ENCODE measurements at regions not wholly inside any gene's neighbourhood (a gene's known extent, or its start where the extent isn't known, plus 50 kb on each side); places are given as distances from the start of the nearest gene placed in this dataset.
"Not testable (repeated sequence)": the region's sequence is repeated elsewhere in the genome, so short reads cannot be mapped to it uniquely, and the experiment has no call there.

- Mint-ChIP-seq H3K9me3 (ENCODE audit: unreplicated experiment) (peaks cover 48% of the 10 kb centered on the region), H3K36me3 (ENCODE audit: unreplicated experiment) (peaks cover 24% of the 10 kb centered on the region), H3K27ac (ENCODE audit: unreplicated experiment) (no peak overlapping the region), H3K4me1 (ENCODE audit: unreplicated experiment) (peaks cover 24% of the 10 kb centered on the region), H3K27me3 (ENCODE audit: unreplicated experiment) (no peaks in the 10 kb centered on the region), H3K4me3 (ENCODE audit: unreplicated experiment) (no peak overlapping the region)
- no peak for DNase-seq (ENCODE audit: extremely low spot score, unreplicated experiment)
- TF ChIP-seq CTCF (IDR thresholded peaks at IDR 0.05): no peak
These were observed 197.5 kb upstream of the FN1 start for GRCh38 chr2:215633360-215633759.

- DNase-seq (ENCODE audit: extremely low spot score, unreplicated experiment): no peak
- H3K4me3 Mint-ChIP-seq (ENCODE audit: unreplicated experiment): no peak overlapping the region
- H3K27me3 Mint-ChIP-seq (ENCODE audit: unreplicated experiment): no peaks in the 10 kb centered on the region
- H3K27ac Mint-ChIP-seq (ENCODE audit: unreplicated experiment): no peak overlapping the region
- no peak for TF ChIP-seq CTCF (IDR thresholded peaks at IDR 0.05)
- peaks cover 39% of the 10 kb centered on the region for H3K9me3 Mint-ChIP-seq (ENCODE audit: unreplicated experiment)
- H3K4me1 Mint-ChIP-seq (ENCODE audit: unreplicated experiment): peaks cover 31% of the 10 kb centered on the region
- H3K36me3 Mint-ChIP-seq (ENCODE audit: unreplicated experiment): peaks cover 21% of the 10 kb centered on the region
These were observed 195.8 kb upstream of the FN1 start for GRCh38 chr2:215631696-215632095.

- peaks cover 21% of the 10 kb centered on the region for H3K36me3 Mint-ChIP-seq (ENCODE audit: unreplicated experiment)
- peaks cover 34% of the 10 kb centered on the region for H3K4me1 Mint-ChIP-seq (ENCODE audit: unreplicated experiment)
- not testable (repeated sequence) for H3K27ac Mint-ChIP-seq (ENCODE audit: unreplicated experiment); H3K4me3 Mint-ChIP-seq (ENCODE audit: unreplicated experiment); DNase-seq (ENCODE audit: extremely low spot score, unreplicated experiment); H3K27me3 Mint-ChIP-seq (ENCODE audit: unreplicated experiment)
- peaks cover 39% of the 10 kb centered on the region for H3K9me3 Mint-ChIP-seq (ENCODE audit: unreplicated experiment)
These were observed 194.9 kb upstream of the FN1 start for GRCh38 chr2:215630796-215631195.

GRCh38 chr2:215627771-215628170 lies 191.9 kb upstream of the FN1 start:
- Mint-ChIP-seq H3K27ac (ENCODE audit: unreplicated experiment) (peak overlapping the region; percentile 84), H3K4me1 (ENCODE audit: unreplicated experiment) (peaks cover 52% of the 10 kb centered on the region), H3K27me3 (ENCODE audit: unreplicated experiment) (no peaks in the 10 kb centered on the region)

GRCh38 chr2:215626812-215627281 lies 191.0 kb upstream of the FN1 start:
- Mint-ChIP-seq H3K27me3 (ENCODE audit: unreplicated experiment) (no peaks in the 10 kb centered on the region), H3K36me3 (ENCODE audit: unreplicated experiment) (peaks cover 7% of the 10 kb centered on the region), H3K27ac (ENCODE audit: unreplicated experiment) (peak overlapping the region; percentile 84)

More at GRCh38 chr2:215627771-215628170, 191.9 kb upstream of the FN1 start:
- Mint-ChIP-seq H3K36me3 (ENCODE audit: unreplicated experiment) (peaks cover 15% of the 10 kb centered on the region), H3K9me3 (ENCODE audit: unreplicated experiment) (peaks cover 27% of the 10 kb centered on the region), H3K4me3 (ENCODE audit: unreplicated experiment) (no peak overlapping the region)
- TF ChIP-seq CTCF (IDR thresholded peaks at IDR 0.05): no peak
- DNase-seq (ENCODE audit: extremely low spot score, unreplicated experiment): no peak

More at GRCh38 chr2:215626812-215627281, 191.0 kb upstream of the FN1 start:
- H3K9me3 Mint-ChIP-seq (ENCODE audit: unreplicated experiment): peaks cover 17% of the 10 kb centered on the region
- no peak for DNase-seq (ENCODE audit: extremely low spot score, unreplicated experiment)
- no peak for TF ChIP-seq CTCF (IDR thresholded peaks at IDR 0.05)
- H3K4me3 Mint-ChIP-seq (ENCODE audit: unreplicated experiment): peak overlapping the region; percentile 20
- peaks cover 55% of the 10 kb centered on the region for H3K4me1 Mint-ChIP-seq (ENCODE audit: unreplicated experiment)
